ENCODE measurements at regions not wholly inside any gene's neighbourhood (a gene's known extent, or its start where the extent isn't known, plus 50 kb on each side); places are given as distances from the start of the nearest gene placed in this dataset.

DNA sequence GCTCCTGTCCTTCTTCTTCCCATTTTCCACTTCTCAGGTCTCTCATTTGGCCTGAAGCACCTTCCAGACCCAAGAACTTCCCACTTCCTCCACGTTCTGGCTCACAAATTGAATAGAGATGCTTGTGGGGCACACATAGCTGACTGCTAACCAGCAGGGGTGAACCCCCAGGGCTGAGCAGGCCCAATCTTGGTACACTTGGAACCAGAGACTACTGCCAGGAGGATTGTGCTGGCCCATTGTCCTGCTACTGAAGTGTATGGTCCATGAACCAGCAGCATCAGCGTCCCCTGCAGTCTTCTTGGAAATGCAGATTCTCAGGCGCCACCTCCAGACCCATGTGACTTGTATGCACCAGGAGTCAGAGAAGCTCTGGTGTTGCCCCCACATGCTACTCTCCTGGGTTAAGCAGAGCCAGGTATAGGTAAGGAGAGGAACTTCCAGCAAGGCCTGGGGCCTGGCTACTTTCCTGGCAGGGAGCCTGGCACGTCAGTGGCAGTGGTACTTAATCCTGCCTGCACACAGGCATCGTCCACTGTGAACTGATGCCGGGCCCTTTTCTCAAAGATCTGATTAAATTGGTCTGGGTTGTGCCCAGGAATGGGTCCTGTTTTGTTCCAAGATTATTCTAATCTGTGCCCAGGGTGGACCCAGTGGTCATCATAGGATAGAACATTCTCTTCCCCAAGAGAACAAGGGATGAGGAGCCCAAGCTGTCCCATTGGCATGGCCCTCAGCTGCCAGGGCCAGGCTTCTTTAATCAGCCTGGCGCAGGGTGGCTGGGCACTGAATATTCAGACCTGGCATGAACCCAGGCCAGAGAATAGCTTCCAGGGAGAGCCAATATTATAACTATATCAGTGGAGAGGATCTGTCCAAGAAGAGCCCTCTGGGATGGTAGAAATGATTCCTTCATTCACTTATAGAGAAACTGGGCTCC lies 248.7 kb downstream of the SOX11 start:
- intact Hi-C loops (cut with DNase I) = no loop called here
- peak; percentile 88 for DNase-seq (ENCODE audit: extremely low spot score)
- WGBS = 75% methylated on average over 3 of the region's 7 CpGs
- TF ChIP-seq EP300 (IDR thresholded peaks at IDR 0.05) (no peak), POLR2AphosphoS5 (IDR thresholded peaks at IDR 0.05) (no peak), POLR2A (IDR thresholded peaks at IDR 0.05; ENCODE audit: low read depth) (no peak)
- TF ChIP-seq, protein P1, sequence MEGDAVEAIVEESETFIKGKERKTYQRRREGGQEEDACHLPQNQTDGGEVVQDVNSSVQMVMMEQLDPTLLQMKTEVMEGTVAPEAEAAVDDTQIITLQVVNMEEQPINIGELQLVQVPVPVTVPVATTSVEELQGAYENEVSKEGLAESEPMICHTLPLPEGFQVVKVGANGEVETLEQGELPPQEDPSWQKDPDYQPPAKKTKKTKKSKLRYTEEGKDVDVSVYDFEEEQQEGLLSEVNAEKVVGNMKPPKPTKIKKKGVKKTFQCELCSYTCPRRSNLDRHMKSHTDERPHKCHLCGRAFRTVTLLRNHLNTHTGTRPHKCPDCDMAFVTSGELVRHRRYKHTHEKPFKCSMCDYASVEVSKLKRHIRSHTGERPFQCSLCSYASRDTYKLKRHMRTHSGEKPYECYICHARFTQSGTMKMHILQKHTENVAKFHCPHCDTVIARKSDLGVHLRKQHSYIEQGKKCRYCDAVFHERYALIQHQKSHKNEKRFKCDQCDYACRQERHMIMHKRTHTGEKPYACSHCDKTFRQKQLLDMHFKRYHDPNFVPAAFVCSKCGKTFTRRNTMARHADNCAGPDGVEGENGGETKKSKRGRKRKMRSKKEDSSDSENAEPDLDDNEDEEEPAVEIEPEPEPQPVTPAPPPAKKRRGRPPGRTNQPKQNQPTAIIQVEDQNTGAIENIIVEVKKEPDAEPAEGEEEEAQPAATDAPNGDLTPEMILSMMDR (IDR thresholded peaks at IDR 0.05) = no peak
- H3K4me3 ChIP-seq = no peak overlapping the region
- no peak overlapping the region for H3K27ac ChIP-seq (replicated peaks in 1 of 4)
- no peaks in the 10 kb centered on the region for H3K27me3 ChIP-seq
- H3K4me1 ChIP-seq = no peaks in the 10 kb centered on the region
- no peaks in the 10 kb centered on the region for H3K9me3 ChIP-seq
- no peaks in the 10 kb centered on the region for H3K36me3 ChIP-seq

DNA sequence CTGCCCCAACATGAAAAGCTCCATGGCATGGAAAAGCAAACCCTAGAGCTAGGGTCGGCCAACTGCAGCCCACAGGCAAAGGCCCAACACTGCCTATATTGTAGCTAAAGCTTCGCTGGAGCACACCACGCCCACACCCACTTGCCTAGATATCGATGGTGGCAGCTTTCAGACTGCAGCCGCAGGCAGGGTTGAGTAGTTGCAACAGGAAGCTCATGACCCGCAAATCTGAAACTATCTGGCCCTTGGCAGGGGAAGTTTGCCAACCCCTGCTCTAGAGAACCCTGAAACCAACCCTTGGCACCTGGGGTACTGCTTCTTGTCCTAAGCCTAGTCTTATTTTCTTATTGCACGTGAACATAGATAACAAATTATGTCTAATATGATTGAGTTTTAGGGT lies 250.0 kb downstream of the SOX11 start:
- H3K4me3 ChIP-seq = no peak overlapping the region
- TF ChIP-seq EP300 (IDR thresholded peaks at IDR 0.05) = no peak
- H3K27me3 ChIP-seq = no peaks in the 10 kb centered on the region
- no peaks in the 10 kb centered on the region for H3K9me3 ChIP-seq
- 91% methylated on average over 5 of the region's 7 CpGs for WGBS
- DNase-seq (ENCODE audit: extremely low spot score) = peak; percentile 72
- H3K4me1 ChIP-seq = no peaks in the 10 kb centered on the region
- intact Hi-C loops (cut with DNase I) = no loop called here
- no peaks in the 10 kb centered on the region for H3K36me3 ChIP-seq
- no peak overlapping the region for H3K27ac ChIP-seq (replicated peaks in 1 of 4)

DNA sequence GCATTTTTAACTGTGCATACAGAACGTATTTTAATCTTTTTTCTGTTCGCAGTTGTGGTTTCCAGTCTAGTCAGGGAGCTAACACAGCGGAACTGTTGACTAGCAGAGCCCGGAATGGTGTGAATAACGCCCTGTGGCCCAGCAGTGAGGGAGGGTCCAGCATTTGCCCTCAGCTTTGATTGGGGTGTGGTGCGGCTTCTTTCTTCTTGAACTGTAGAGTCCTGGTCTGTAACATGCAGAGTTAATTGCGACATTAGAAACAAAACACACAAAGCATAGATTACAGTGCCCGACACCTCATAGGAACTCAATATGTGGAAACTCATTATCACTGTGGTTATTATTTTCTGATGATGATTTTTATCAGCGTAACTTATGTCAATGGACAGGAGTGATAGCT lies 253.6 kb downstream of the SOX11 start:
- no peak for DNase-seq (ENCODE audit: extremely low spot score)
- H3K4me1 ChIP-seq = no peaks in the 10 kb centered on the region
- no peak overlapping the region for H3K27ac ChIP-seq (replicated peaks in 1 of 4)
- H3K9me3 ChIP-seq = no peaks in the 10 kb centered on the region
- WGBS = 77% methylated on average over 9 of the region's 9 CpGs
- intact Hi-C loops (cut with DNase I) = no loop called here
- TF ChIP-seq, protein P1 (IDR thresholded peaks at IDR 0.05) = no peak
- TF ChIP-seq POLR2A (IDR thresholded peaks at IDR 0.05; ENCODE audit: low read depth) (no peak), POLR2AphosphoS5 (IDR thresholded peaks at IDR 0.05) (no peak), EP300 (IDR thresholded peaks at IDR 0.05) (no peak)
- no peaks in the 10 kb centered on the region for H3K36me3 ChIP-seq
- no peak overlapping the region for H3K4me3 ChIP-seq
- H3K27me3 ChIP-seq = peaks cover 0 to 6% (median 0%) of the 10 kb centered on the region in 4 donors

DNA sequence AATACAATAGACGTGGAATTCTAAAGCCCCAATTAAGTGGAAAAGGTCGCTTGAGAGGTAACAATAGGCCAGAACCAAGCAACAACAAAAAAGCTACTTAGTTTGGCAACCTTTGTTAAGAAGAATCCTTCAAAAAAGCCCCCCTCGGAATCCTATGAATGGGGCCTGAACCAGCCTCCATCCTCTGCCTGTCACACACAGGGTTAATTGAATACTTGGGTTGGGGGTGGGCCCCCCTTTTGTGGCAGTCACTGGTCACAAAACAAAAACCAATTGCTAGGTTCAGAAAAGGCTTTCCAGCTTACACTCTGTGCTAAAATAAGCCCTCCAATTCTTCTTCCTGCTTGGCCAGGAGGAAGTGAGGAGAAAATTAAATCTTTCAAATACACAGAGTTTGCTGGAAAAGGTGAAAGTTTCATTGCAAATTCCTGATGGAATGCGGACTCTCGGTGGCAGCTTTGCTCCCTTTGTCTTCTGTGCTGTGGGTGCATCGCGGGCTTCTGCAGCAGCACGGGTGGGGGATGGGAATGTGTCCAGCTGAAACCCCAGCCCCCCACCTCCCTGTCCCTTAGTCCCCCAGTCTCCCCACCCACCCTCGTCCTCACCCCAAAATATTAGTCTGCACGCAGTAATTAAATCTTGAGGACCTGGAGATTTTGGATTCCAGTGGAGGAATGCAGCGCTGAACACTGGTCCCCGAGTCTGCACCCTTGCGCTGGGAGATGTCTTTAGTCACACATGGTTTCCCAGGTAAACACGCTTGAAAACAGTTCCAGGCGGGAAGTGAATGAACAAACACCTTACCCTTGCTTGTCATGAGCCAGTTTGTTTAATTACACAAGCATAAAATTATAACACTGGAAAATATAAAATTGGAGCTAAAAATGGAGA lies 254.3 kb downstream of the SOX11 start:
- H3K9me3 ChIP-seq = no peaks in the 10 kb centered on the region
- no peak overlapping the region for H3K27ac ChIP-seq (replicated peaks in 1 of 4)
- TF ChIP-seq, protein P1 (IDR thresholded peaks at IDR 0.05) = no peak
- TF ChIP-seq EP300 (IDR thresholded peaks at IDR 0.05) (no peak), POLR2A (IDR thresholded peaks at IDR 0.05; ENCODE audit: low read depth) (no peak), POLR2AphosphoS5 (IDR thresholded peaks at IDR 0.05) (no peak)
- intact Hi-C loops (cut with DNase I) = no loop called here
- no peaks in the 10 kb centered on the region for H3K36me3 ChIP-seq
- H3K4me1 ChIP-seq = no peaks in the 10 kb centered on the region
- WGBS = 68% methylated on average over 14 of the region's 15 CpGs
- peaks cover 0 to 6% (median 0%) of the 10 kb centered on the region in 4 donors for H3K27me3 ChIP-seq
- H3K4me3 ChIP-seq = no peak overlapping the region
- DNase-seq (ENCODE audit: extremely low spot score) = peak; percentile 53

DNA sequence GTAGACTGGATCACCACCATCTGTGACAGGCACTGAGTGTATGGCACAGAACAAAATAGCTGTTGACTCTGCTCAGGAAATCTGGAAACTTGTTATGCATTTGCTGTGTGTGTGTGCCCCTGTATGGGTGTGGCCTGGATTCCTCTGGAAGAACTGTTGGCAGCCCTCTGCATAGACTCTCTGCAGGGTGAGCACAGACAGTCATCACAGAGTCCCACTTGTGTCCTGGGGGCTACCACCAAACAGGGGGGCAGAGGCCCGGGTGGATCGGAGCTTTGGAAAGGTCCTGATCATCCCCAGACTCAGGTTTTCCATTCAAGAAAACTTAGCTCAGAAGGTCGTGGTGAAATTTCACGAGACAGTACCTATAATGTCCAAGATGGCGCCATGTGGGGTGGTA lies 258.6 kb downstream of the SOX11 start:
- DNase-seq (ENCODE audit: extremely low spot score) = peak; percentile 70
- H3K36me3 ChIP-seq = no peaks in the 10 kb centered on the region
- no peaks in the 10 kb centered on the region for H3K4me1 ChIP-seq
- H3K4me3 ChIP-seq = no peak overlapping the region
- peaks cover 0 to 6% (median 0%) of the 10 kb centered on the region in 4 donors for H3K27me3 ChIP-seq
- no peak for TF ChIP-seq POLR2A (IDR thresholded peaks at IDR 0.05; ENCODE audit: low read depth)
- no peak for TF ChIP-seq EP300 (IDR thresholded peaks at IDR 0.05)
- TF ChIP-seq, protein P1 (IDR thresholded peaks at IDR 0.05) = no peak
- no peak for TF ChIP-seq POLR2AphosphoS5 (IDR thresholded peaks at IDR 0.05)
- WGBS = 89% methylated on average over 5 of the region's 5 CpGs
- H3K9me3 ChIP-seq = peaks cover 0 to 5% (median 0%) of the 10 kb centered on the region in 4 donors
- H3K27ac ChIP-seq (replicated peaks in 1 of 4) = no peak overlapping the region
- intact Hi-C loops (cut with DNase I) = no loop called here
